PFSK-1 (cell line): ENCODE measurements at regions not wholly inside any gene's neighbourhood (a gene's known extent, or its start where the extent isn't known, plus 50 kb on each side); places are given as distances from the start of the nearest gene placed in this dataset.

ENCODE experiments used
- FOXP2 ChIP-seq: optimal IDR thresholded peaks from 2 replicates; pipeline ENCODE3; 2011; ENCODE audit warnings: borderline replicate concordance, control low read depth, inconsistent platforms; ENCODE audit not compliant: insufficient read depth; ENCODE audit errors: extremely low read length, extremely low read depth
- POLR2AphosphoS5 ChIP-seq: IDR thresholded peaks from 2 replicates; pipeline ENCODE4 v1.6.1; 2012; ENCODE audit warnings: low read depth, mild to moderate bottlenecking, control low read depth, low read length, moderate library complexity
- REST ChIP-seq, 2 experiments: IDR thresholded peaks; 2 replicates each; pipeline versions ENCODE4 v1.6.1 to v1.8.0; 2011 to 2012; ENCODE audit warnings: low read depth in 2 of 2, low read length in 2 of 2, control low read depth in 1 of 2, inconsistent platforms in 1 of 2, mild to moderate bottlenecking in 1 of 2, moderate library complexity in 1 of 2; ENCODE audit not compliant: insufficient read depth in 1 of 2
- SIN3A ChIP-seq: IDR thresholded peaks from 2 replicates; pipeline ENCODE4 v1.6.1; 2012; ENCODE audit warnings: mild to moderate bottlenecking, low read length, moderate library complexity, borderline replicate concordance; ENCODE audit not compliant: insufficient read depth
- TAF1 ChIP-seq: IDR thresholded peaks from 2 replicates; pipeline ENCODE4 v1.6.1; 2012; ENCODE audit warnings: low read length, control low read depth, borderline replicate concordance; ENCODE audit not compliant: insufficient read depth

GRCh38 chr9:3741729-3742128 is 215.9 kb upstream of the RFX3 start:
- no peak for TF ChIP-seq REST (IDR thresholded peaks at IDR 0.05; ENCODE audit: insufficient read depth in 1 of 2, low read depth in 2 of 2, low read length in 2 of 2)
- TF ChIP-seq SIN3A = no peak
- TF ChIP-seq FOXP2 = no peak
- TF ChIP-seq POLR2AphosphoS5 = no peak
- no peak for TF ChIP-seq TAF1

GRCh38 chr9:3740690-3741419 is 215.1 kb upstream of the RFX3 start:
- no peak for TF ChIP-seq POLR2AphosphoS5
- no peak for TF ChIP-seq TAF1
- no peak for TF ChIP-seq SIN3A
- no peak for TF ChIP-seq FOXP2
- no peak for TF ChIP-seq REST (IDR thresholded peaks at IDR 0.05; ENCODE audit: insufficient read depth in 1 of 2, low read depth in 2 of 2, low read length in 2 of 2)

GRCh38 chr9:3736161-3736560 is 210.4 kb upstream of the RFX3 start:
- no peak for TF ChIP-seq POLR2AphosphoS5
- TF ChIP-seq SIN3A = no peak
- TF ChIP-seq TAF1 = no peak
- TF ChIP-seq REST (IDR thresholded peaks at IDR 0.05; ENCODE audit: insufficient read depth in 1 of 2, low read depth in 2 of 2, low read length in 2 of 2) = no peak
- no peak for TF ChIP-seq FOXP2

GRCh38 chr9:3735251-3735650 is 209.4 kb upstream of the RFX3 start:
- no peak for TF ChIP-seq SIN3A
- no peak for TF ChIP-seq FOXP2
- TF ChIP-seq TAF1 = no peak
- no peak for TF ChIP-seq REST (IDR thresholded peaks at IDR 0.05; ENCODE audit: insufficient read depth in 1 of 2, low read depth in 2 of 2, low read length in 2 of 2)
- no peak for TF ChIP-seq POLR2AphosphoS5

GRCh38 chr9:3733039-3733408 is 207.2 kb upstream of the RFX3 start:
- TF ChIP-seq POLR2AphosphoS5 = no peak
- no peak for TF ChIP-seq TAF1
- no peak for TF ChIP-seq FOXP2
